ENCODE measurements at regions not wholly inside any gene's neighbourhood (a gene's known extent, or its start where the extent isn't known, plus 50 kb on each side); places are given as distances from the start of the nearest gene placed in this dataset.

- Histone ChIP-seq H3K9me3 (no peaks in the 10 kb centered on the region), H3K4me3 (no peak overlapping the region), H3K4me1 (ENCODE audit: low read depth) (no peaks in the 10 kb centered on the region), H3K36me3 (ENCODE audit: low read depth) (no peaks in the 10 kb centered on the region)
- DNase-seq (peak in 1 of 3 donors; percentile 11), ATAC-seq (peak; percentile 85)
- TF ChIP-seq, protein P1, sequence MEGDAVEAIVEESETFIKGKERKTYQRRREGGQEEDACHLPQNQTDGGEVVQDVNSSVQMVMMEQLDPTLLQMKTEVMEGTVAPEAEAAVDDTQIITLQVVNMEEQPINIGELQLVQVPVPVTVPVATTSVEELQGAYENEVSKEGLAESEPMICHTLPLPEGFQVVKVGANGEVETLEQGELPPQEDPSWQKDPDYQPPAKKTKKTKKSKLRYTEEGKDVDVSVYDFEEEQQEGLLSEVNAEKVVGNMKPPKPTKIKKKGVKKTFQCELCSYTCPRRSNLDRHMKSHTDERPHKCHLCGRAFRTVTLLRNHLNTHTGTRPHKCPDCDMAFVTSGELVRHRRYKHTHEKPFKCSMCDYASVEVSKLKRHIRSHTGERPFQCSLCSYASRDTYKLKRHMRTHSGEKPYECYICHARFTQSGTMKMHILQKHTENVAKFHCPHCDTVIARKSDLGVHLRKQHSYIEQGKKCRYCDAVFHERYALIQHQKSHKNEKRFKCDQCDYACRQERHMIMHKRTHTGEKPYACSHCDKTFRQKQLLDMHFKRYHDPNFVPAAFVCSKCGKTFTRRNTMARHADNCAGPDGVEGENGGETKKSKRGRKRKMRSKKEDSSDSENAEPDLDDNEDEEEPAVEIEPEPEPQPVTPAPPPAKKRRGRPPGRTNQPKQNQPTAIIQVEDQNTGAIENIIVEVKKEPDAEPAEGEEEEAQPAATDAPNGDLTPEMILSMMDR (IDR thresholded peaks at IDR 0.05): no peak
- intact Hi-C loops (cut with DNase I, micrococcal nuclease): no loop called here
Measured at GRCh38 chr12:88325076-88325815, 183.1 kb downstream of the TMTC3 start.

DNA sequence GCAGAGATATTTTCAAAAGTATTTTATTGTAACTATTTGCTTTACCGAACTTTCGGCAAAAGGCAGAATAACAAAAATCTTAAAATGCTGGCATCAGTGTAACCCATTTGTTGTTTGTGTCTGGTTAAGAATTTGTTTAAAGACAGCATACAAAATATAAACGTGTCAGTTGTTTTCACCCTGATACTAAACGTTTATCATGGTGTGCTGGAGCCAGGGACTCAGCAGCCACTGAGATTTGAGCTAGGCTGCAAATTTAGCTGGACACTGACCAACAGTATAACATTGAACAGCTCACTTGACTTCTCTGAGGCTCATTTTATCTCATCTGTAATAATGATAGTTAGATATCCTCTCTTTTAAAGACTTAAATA, 183.7 kb downstream of the TMTC3 start:
- DNase-seq: no peak
- no peaks in the 10 kb centered on the region for H3K9me3 ChIP-seq
- H3K36me3 ChIP-seq (ENCODE audit: low read depth): no peaks in the 10 kb centered on the region
- no peak overlapping the region for H3K4me3 ChIP-seq
- intact Hi-C loops (cut with DNase I, micrococcal nuclease): no loop called here
- no peaks in the 10 kb centered on the region for H3K4me1 ChIP-seq (ENCODE audit: low read depth)
- ATAC-seq: no peak
- TF ChIP-seq, protein P1 (IDR thresholded peaks at IDR 0.05): no peak

DNA sequence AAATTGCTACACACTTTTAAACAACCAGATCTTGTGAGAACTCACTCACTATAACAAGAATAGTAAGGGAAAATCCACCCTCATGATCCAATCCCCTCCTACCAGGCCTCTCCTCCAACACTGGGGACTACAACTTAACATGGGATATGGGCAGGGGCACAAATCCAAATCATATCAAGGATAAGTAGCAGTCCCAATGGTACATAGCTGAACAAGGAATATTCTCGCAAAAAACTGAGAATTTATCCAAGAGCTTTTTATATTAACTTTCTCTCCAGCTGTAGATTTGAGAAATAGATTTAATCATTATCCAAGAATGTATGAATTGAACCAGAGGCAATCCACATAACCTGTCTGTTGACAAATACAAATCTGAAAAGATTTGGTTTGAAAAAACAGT, 185.2 kb downstream of the TMTC3 start:
- H3K4me3 ChIP-seq: no peak overlapping the region
- no peaks in the 10 kb centered on the region for H3K9me3 ChIP-seq
- TF ChIP-seq, protein P1 (IDR thresholded peaks at IDR 0.05): no peak
- H3K4me1 ChIP-seq (ENCODE audit: low read depth): no peaks in the 10 kb centered on the region
- DNase-seq (no peak), ATAC-seq (no peak)
- H3K36me3 ChIP-seq (ENCODE audit: low read depth): no peaks in the 10 kb centered on the region
- intact Hi-C loops (cut with DNase I, micrococcal nuclease): no loop called here

- ATAC-seq (no peak), DNase-seq (no peak)
- no peaks in the 10 kb centered on the region for H3K9me3 ChIP-seq
- TF ChIP-seq, protein P1 (IDR thresholded peaks at IDR 0.05): no peak
- H3K36me3 ChIP-seq (ENCODE audit: low read depth): no peaks in the 10 kb centered on the region
- no peak overlapping the region for H3K4me3 ChIP-seq
- H3K4me1 ChIP-seq (ENCODE audit: low read depth): no peaks in the 10 kb centered on the region
- intact Hi-C loops (cut with DNase I, micrococcal nuclease): no loop called here
Measured at GRCh38 chr12:88328090-88328489, 186.0 kb downstream of the TMTC3 start.

DNA sequence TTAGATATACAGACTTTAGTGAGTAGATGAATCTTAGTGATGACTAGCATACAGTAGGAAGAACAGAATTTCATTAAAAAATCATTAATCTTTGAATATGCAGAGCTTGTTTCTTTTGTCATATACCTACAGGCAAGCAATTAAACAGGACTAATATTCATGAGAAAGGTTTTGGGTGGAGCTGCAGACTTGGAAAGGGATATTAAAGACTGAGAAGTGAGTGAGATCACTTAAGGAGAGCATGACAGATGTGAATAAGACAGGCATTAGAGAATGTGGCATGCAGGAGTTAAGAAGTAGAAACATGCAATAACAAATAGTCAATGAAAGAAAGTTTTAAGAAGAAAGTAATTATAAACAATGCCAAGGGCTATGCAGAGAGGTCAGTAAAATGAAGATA, 187.7 kb downstream of the TMTC3 start:
- H3K36me3 ChIP-seq (ENCODE audit: low read depth): no peaks in the 10 kb centered on the region
- ATAC-seq (no peak), DNase-seq (no peak)
- TF ChIP-seq, protein P1 (IDR thresholded peaks at IDR 0.05): no peak
- intact Hi-C loops (cut with DNase I, micrococcal nuclease): no loop called here
- no peaks in the 10 kb centered on the region for H3K9me3 ChIP-seq
- H3K4me1 ChIP-seq (ENCODE audit: low read depth): no peaks in the 10 kb centered on the region
- H3K4me3 ChIP-seq: no peak overlapping the region

GRCh38 chr12:88334271-88334670, 192.2 kb downstream of the TMTC3 start:
- H3K4me1 ChIP-seq (ENCODE audit: low read depth): no peaks in the 10 kb centered on the region
- TF ChIP-seq, protein P1 (IDR thresholded peaks at IDR 0.05): no peak
- H3K4me3 ChIP-seq: no peak overlapping the region
- DNase-seq: no peak
- no peaks in the 10 kb centered on the region for H3K9me3 ChIP-seq
- H3K36me3 ChIP-seq (ENCODE audit: low read depth): no peaks in the 10 kb centered on the region
- intact Hi-C loops (cut with DNase I, micrococcal nuclease): no loop called here
- ATAC-seq: peak; percentile 64
